Loucy (cell line): ENCODE measurements at regions not wholly inside any gene's neighbourhood (a gene's known extent, or its start where the extent isn't known, plus 50 kb on each side); places are given as distances from the start of the nearest gene placed in this dataset.

ENCODE experiments used
- EZH2phosphoT487 ChIP-seq: fragments of 200-600 bp; IDR thresholded peaks from 2 replicates; pipeline ENCODE4 v1.6.1; 2018; ENCODE audit warnings: antibody characterized with exemption, mild to moderate bottlenecking, moderate library complexity, borderline replicate concordance
- TF ChIP-seq, protein P1 (sequence below): fragments of 200-600 bp; sonication (generic); conservative IDR thresholded peaks from 2 replicates; pipeline ENCODE4 v1.5.1; 2014; ENCODE audit warnings: mild to moderate bottlenecking, antibody characterized with exemption, low read length

DNA sequence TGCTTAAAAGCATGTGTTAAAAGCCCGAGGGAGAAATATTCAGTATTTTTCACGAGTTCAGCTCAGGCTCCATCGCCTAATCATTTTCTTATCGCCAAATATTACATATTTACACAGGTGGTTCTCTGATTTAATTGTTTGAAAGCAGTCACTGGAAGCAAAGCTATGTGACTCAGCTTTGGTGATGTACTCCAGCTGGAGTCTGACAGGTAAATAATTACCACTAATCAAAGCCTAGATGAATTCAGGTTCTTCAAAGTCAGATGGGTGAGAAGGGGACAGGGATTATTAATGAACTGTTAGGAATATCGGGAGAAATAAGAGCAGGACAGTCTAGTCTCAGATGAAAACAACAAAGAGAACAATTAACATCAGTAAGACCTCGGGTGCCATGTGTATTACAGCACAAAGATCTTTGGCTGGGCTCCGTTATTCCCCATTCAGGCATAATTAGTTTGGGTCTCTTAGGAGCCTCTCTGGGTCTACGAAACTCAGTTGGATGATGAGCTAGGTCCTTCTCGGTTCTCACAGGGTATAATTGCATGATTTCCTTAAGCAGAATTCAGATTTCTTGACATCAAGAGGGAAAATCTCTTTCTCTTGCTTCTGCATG is 331.7 kb upstream of the ADAMTS9 start:
- TF ChIP-seq, protein P1, sequence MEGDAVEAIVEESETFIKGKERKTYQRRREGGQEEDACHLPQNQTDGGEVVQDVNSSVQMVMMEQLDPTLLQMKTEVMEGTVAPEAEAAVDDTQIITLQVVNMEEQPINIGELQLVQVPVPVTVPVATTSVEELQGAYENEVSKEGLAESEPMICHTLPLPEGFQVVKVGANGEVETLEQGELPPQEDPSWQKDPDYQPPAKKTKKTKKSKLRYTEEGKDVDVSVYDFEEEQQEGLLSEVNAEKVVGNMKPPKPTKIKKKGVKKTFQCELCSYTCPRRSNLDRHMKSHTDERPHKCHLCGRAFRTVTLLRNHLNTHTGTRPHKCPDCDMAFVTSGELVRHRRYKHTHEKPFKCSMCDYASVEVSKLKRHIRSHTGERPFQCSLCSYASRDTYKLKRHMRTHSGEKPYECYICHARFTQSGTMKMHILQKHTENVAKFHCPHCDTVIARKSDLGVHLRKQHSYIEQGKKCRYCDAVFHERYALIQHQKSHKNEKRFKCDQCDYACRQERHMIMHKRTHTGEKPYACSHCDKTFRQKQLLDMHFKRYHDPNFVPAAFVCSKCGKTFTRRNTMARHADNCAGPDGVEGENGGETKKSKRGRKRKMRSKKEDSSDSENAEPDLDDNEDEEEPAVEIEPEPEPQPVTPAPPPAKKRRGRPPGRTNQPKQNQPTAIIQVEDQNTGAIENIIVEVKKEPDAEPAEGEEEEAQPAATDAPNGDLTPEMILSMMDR, result no peak
- no peak for TF ChIP-seq EZH2phosphoT487
